ENCODE measurements at regions not wholly inside any gene's neighbourhood (a gene's known extent, or its start where the extent isn't known, plus 50 kb on each side); places are given as distances from the start of the nearest gene placed in this dataset.

- Histone ChIP-seq H4K20me1 (replicated peaks; ENCODE audit: control insufficient read depth, insufficient read depth, low read length) (no peaks in the 10 kb centered on the region), H3K27me3 (ENCODE audit: control insufficient read depth in 2 of 2, insufficient read depth in 2 of 2, low read length in 2 of 2) (no peaks in the 10 kb centered on the region), H3K4me1 (replicated peaks in 1 of 2; ENCODE audit: control insufficient read depth in 2 of 2, insufficient read depth in 2 of 2, low read length in 2 of 2) (no peaks in the 10 kb centered on the region), H3K4me3 (no peak overlapping the region), H3K27ac (ENCODE audit: extremely low read depth, low read depth, low read length) (no peak overlapping the region), H3K9me1 (ENCODE audit: control insufficient read depth, insufficient read depth, low read length) (no peaks in the 10 kb centered on the region), H3K4me2 (ENCODE audit: insufficient read depth, low read length) (no peak overlapping the region), H3K79me2 (ENCODE audit: control insufficient read depth, insufficient read depth, low read length) (no peaks in the 10 kb centered on the region), H2AFZ (ENCODE audit: low read depth, low read length) (no peak overlapping the region), H3K9me3 (replicated peaks; ENCODE audit: control insufficient read depth, insufficient read depth, low read depth, low read length) (no peaks in the 10 kb centered on the region), H3K9ac (ENCODE audit: insufficient read depth in 1 of 2, low read depth in 2 of 2, low read length in 2 of 2) (no peak overlapping the region), H3K36me3 (ENCODE audit: control insufficient read depth, insufficient read depth, low read length) (no peaks in the 10 kb centered on the region)
- DNase-seq (ENCODE audit: extremely low read depth in 1 of 4, low spot score in 3 of 4) (no peak), ATAC-seq (no peak), FAIRE-seq (no peak)
- WGBS (ENCODE audit: insufficient coverage, low coverage, missing lambda C conversion rate) = 0% methylated on average over 2 of the region's 2 CpGs
- CTCF ChIA-PET (ENCODE audit: low intra/inter-chr PET ratio) = no interaction called here
- in situ Hi-C loops (cut with MboI) = no loop called here
- POLR2A ChIA-PET = no interaction called here
- no TSS peak for BruUV-seq (replicated peaks)
- intact Hi-C loops (cut with micrococcal nuclease) = no loop called here
- no peak for TF ChIP-seq TBL1XR1 (IDR thresholded peaks at IDR 0.05; ENCODE audit: low read length in 2 of 2)
- no peak for TF ChIP-seq LCOR (CRISPR knock-in tag; IDR thresholded peaks at IDR 0.05)
- TF ChIP-seq, protein P1, sequence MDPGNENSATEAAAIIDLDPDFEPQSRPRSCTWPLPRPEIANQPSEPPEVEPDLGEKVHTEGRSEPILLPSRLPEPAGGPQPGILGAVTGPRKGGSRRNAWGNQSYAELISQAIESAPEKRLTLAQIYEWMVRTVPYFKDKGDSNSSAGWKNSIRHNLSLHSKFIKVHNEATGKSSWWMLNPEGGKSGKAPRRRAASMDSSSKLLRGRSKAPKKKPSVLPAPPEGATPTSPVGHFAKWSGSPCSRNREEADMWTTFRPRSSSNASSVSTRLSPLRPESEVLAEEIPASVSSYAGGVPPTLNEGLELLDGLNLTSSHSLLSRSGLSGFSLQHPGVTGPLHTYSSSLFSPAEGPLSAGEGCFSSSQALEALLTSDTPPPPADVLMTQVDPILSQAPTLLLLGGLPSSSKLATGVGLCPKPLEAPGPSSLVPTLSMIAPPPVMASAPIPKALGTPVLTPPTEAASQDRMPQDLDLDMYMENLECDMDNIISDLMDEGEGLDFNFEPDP (CRISPR knock-in tag; IDR thresholded peaks at IDR 0.05) = no peak
- no peak for TF ChIP-seq MTA2 (IDR thresholded peaks at IDR 0.05; ENCODE audit: low read depth)
- no peak for TF ChIP-seq CTBP1 (IDR thresholded peaks at IDR 0.05; ENCODE audit: borderline replicate concordance)
- TF ChIP-seq MGA (IDR thresholded peaks at IDR 0.05) = no peak
- no peak for TF ChIP-seq POU5F1 (IDR thresholded peaks at IDR 0.05; ENCODE audit: borderline replicate concordance, low read depth, low read length, partially characterized antibody)
- TF ChIP-seq, protein P2, sequence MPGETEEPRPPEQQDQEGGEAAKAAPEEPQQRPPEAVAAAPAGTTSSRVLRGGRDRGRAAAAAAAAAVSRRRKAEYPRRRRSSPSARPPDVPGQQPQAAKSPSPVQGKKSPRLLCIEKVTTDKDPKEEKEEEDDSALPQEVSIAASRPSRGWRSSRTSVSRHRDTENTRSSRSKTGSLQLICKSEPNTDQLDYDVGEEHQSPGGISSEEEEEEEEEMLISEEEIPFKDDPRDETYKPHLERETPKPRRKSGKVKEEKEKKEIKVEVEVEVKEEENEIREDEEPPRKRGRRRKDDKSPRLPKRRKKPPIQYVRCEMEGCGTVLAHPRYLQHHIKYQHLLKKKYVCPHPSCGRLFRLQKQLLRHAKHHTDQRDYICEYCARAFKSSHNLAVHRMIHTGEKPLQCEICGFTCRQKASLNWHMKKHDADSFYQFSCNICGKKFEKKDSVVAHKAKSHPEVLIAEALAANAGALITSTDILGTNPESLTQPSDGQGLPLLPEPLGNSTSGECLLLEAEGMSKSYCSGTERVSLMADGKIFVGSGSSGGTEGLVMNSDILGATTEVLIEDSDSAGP (CRISPR knock-in tag; IDR thresholded peaks at IDR 0.05) = no peak
- TF ChIP-seq ZNF436 (CRISPR knock-in tag; IDR thresholded peaks at IDR 0.05) = no peak
- no peak for TF ChIP-seq ZNF23 (CRISPR knock-in tag; IDR thresholded peaks at IDR 0.05)
These were observed 95.0 kb upstream of the GIMD1 start for GRCh38 chr4:106463622-106464021.
